Aorta (tissue), 5 donors: ENCODE measurements at regions not wholly inside any gene's neighbourhood (a gene's known extent, or its start where the extent isn't known, plus 50 kb on each side); places are given as distances from the start of the nearest gene placed in this dataset.
"Not testable (repeated sequence)": the region's sequence is repeated elsewhere in the genome, so short reads cannot be mapped to it uniquely, and the experiment has no call there.

Experiments used
- ATAC-seq: fragments of 200-7000 bp; cut with Tn5 transposase; one replicate; pipeline ENCODE4 v1.9.1; 2022; ENCODE audit warnings: moderate library complexity; ENCODE audit not compliant: low FRiP score
- DNase-seq, 2 donors: peaks; one replicate each; pipeline ENCODE4 v3.0.0-alpha.2; 2020
- H3K27ac ChIP-seq, 2 donors: one replicate each; pipeline ENCODE4 v1.5.1; 2013; ENCODE audit warnings: low read length in 2 of 2, mild to moderate bottlenecking in 2 of 2, moderate library complexity in 2 of 2, control low read depth in 1 of 2, inconsistent platforms in 1 of 2, low read depth in 1 of 2
- H3K27me3 ChIP-seq, 2 donors: one replicate each; pipeline ENCODE4 v1.6.1; 2013; ENCODE audit warnings: control low read depth in 1 of 2, low read length in 1 of 2, mild to moderate bottlenecking in 1 of 2, moderate library complexity in 1 of 2; ENCODE audit not compliant: insufficient read depth in 2 of 2, control insufficient read depth in 1 of 2
- H3K36me3 ChIP-seq, 2 donors: one replicate each; pipeline ENCODE4 v1.6.1; 2013; ENCODE audit warnings: control low read depth in 1 of 2, low read length in 1 of 2, mild to moderate bottlenecking in 1 of 2; ENCODE audit not compliant: insufficient read depth in 2 of 2, control insufficient read depth in 1 of 2
- H3K4me1 ChIP-seq, 2 donors: one replicate each; pipeline ENCODE4 v1.6.1; 2013; ENCODE audit warnings: low read length in 2 of 2, control low read depth in 1 of 2, mild to moderate bottlenecking in 1 of 2, moderate library complexity in 1 of 2; ENCODE audit not compliant: insufficient read depth in 2 of 2, control insufficient read depth in 1 of 2
- H3K4me3 ChIP-seq, 2 donors: one replicate each; pipeline ENCODE4 v1.5.1; 2013; ENCODE audit warnings: low read length in 2 of 2, control low read depth in 1 of 2, mild to moderate bottlenecking in 1 of 2
- H3K9me3 ChIP-seq: one replicate; pipeline ENCODE4 v1.6.1; 2013; ENCODE audit warnings: mild to moderate bottlenecking, low read length; ENCODE audit not compliant: control insufficient read depth
- WGBS, 2 donors: extraction: QIAGEN DNeasy Blood & Tissue Kit; methylation state at CpG; one replicate each; pipeline ENCODE4 v1.1.7; 2013; 5-methylcytosine and 5-hydroxymethylcytosine counted together
- intact Hi-C, 2 donors: fragments of 100-400 bp; cut with DNase I; formaldehyde crosslinking; loops; one replicate each; pipeline versions ENCODE4 v1.14.2 to v1.15.0; 2022
- donor health status: healthy with polysubstance abuse.
- donor health status: Bipolar disorder and iron deficiency.
- donor health status: DM: no; HTN: no; CAD: no.
- donor health status: DM: no; HTN: no; CAD: no.
- donor health status: DM: yes; HTN: yes; CAD: no.

GRCh38 chr20:5390720-5391119 lies 74.0 kb upstream of the PROKR2 start:
- H3K9me3 ChIP-seq = no peaks in the 10 kb centered on the region
- no peak overlapping the region for H3K27ac ChIP-seq
- no peak for DNase-seq
- no peaks in the 10 kb centered on the region for H3K27me3 ChIP-seq
- no peak overlapping the region for H3K4me3 ChIP-seq
- no peaks in the 10 kb centered on the region for H3K4me1 ChIP-seq
- no peak for ATAC-seq
- intact Hi-C loops = no loop called here
- WGBS, 2 donors = 2 to 10% methylated on average over 3 of the region's 3 CpGs
- no peaks in the 10 kb centered on the region for H3K36me3 ChIP-seq

GRCh38 chr20:5386846-5387245 lies 70.1 kb upstream of the PROKR2 start:
- DNase-seq, H3K4me1 ChIP-seq, H3K36me3 ChIP-seq, H3K9me3 ChIP-seq, ATAC-seq, intact Hi-C loops, H3K4me3 ChIP-seq, H3K27ac ChIP-seq, H3K27me3 ChIP-seq: not testable (repeated sequence)
- WGBS, 2 donors = 56 to 64% methylated on average over 3 of the region's 3 CpGs

- H3K4me3 ChIP-seq, ATAC-seq, H3K36me3 ChIP-seq, DNase-seq, H3K27me3 ChIP-seq, H3K4me1 ChIP-seq, H3K9me3 ChIP-seq, H3K27ac ChIP-seq, intact Hi-C loops: not testable (repeated sequence)
- WGBS, 2 donors = 92 to 93% methylated on average over 7 of the region's 7 CpGs
Observed at GRCh38 chr20:5381527-5381926, 64.8 kb upstream of the PROKR2 start.

GRCh38 chr20:5377484-5377883 lies 60.7 kb upstream of the PROKR2 start:
- WGBS, 2 donors = 46 to 55% methylated on average over 1 of the region's 1 CpG
- Histone ChIP-seq H3K27ac (no peak overlapping the region), H3K4me3 (no peak overlapping the region), H3K9me3 (peaks cover 2% of the 10 kb centered on the region), H3K36me3 (no peaks in the 10 kb centered on the region), H3K4me1 (no peaks in the 10 kb centered on the region), H3K27me3 (no peaks in the 10 kb centered on the region)
- DNase-seq = no peak
- no peak for ATAC-seq
- intact Hi-C loops = no loop called here

GRCh38 chr20:5376228-5376627 lies 59.5 kb upstream of the PROKR2 start:
- no peak for ATAC-seq
- H3K4me1 ChIP-seq = no peaks in the 10 kb centered on the region
- no peaks in the 10 kb centered on the region for H3K27me3 ChIP-seq
- WGBS, 2 donors = 78 to 83% methylated on average over 6 of the region's 6 CpGs
- no peak overlapping the region for H3K4me3 ChIP-seq
- intact Hi-C loops = no loop called here
- peaks cover 2% of the 10 kb centered on the region for H3K9me3 ChIP-seq
- no peak overlapping the region for H3K27ac ChIP-seq
- DNase-seq = no peak
- H3K36me3 ChIP-seq = no peaks in the 10 kb centered on the region

- no peaks in the 10 kb centered on the region for H3K36me3 ChIP-seq
- peaks cover 2% of the 10 kb centered on the region for H3K9me3 ChIP-seq
- ATAC-seq = no peak
- intact Hi-C loops = no loop called here
- no peak for DNase-seq
- WGBS, 2 donors = 50 to 57% methylated on average over 5 of the region's 5 CpGs
- no peaks in the 10 kb centered on the region for H3K4me1 ChIP-seq
- no peak overlapping the region for H3K27ac ChIP-seq
- no peaks in the 10 kb centered on the region for H3K27me3 ChIP-seq
- no peak overlapping the region for H3K4me3 ChIP-seq
Observed at GRCh38 chr20:5374171-5374570, 57.4 kb upstream of the PROKR2 start.

- ATAC-seq = no peak
- DNase-seq = no peak
- intact Hi-C loops = no loop called here
- no peaks in the 10 kb centered on the region for H3K4me1 ChIP-seq
- H3K9me3 ChIP-seq = peaks cover 2% of the 10 kb centered on the region
- WGBS, 2 donors = 76 to 79% methylated on average over 5 of the region's 5 CpGs
- no peaks in the 10 kb centered on the region for H3K36me3 ChIP-seq
- no peak overlapping the region for H3K4me3 ChIP-seq
- no peak overlapping the region for H3K27ac ChIP-seq
- H3K27me3 ChIP-seq = no peaks in the 10 kb centered on the region
Observed at GRCh38 chr20:5372371-5372770, 55.6 kb upstream of the PROKR2 start.

GRCh38 chr20:5369629-5370028 lies 52.9 kb upstream of the PROKR2 start:
- WGBS, 2 donors = 35 to 37% methylated on average over 2 of the region's 2 CpGs
- DNase-seq = no peak
- intact Hi-C loops = no loop called here

More at GRCh38 chr20:5369629-5370028, 52.9 kb upstream of the PROKR2 start:
- Histone ChIP-seq H3K27ac (no peak overlapping the region), H3K4me1 (no peaks in the 10 kb centered on the region), H3K36me3 (no peaks in the 10 kb centered on the region), H3K27me3 (no peaks in the 10 kb centered on the region), H3K9me3 (peaks cover 4% of the 10 kb centered on the region), H3K4me3 (no peak overlapping the region)
- no peak for ATAC-seq
